ENCODE measurements at regions not wholly inside any gene's neighbourhood (a gene's known extent, or its start where the extent isn't known, plus 50 kb on each side); places are given as distances from the start of the nearest gene placed in this dataset.

DNA sequence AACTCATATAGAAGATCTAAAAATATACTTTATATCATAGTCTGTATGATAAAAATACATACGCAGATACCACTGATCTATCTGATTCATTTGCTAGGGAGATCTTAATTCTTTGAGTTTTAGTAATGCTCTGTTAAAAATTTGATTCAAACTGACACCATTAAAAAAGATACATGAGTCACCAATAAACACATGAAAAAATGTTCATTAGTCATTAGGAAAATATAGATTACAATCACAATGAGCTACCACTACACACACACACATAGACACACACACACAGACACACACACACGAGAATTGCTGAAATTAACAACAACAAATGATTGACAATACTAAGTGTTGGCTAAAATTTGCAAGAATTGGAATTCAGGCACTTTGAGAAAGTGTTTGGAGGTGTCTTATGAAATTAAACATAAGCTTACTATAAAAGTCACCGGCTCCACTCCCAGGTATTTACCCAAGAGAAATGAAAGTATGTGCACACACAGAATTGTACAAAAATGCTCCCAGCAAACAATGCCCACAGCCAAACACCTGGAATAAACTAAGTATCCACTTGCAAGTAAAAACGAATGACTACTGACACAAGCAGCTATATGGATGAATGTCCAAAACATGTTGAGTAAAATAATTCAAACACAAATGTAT is 117.7 kb upstream of the GGTLC1 start:
- TF ChIP-seq CTCF (IDR thresholded peaks at IDR 0.05): no peak
- no peak for TF ChIP-seq POLR2A (IDR thresholded peaks at IDR 0.05)
- TF ChIP-seq POLR2AphosphoS5 (IDR thresholded peaks at IDR 0.05; ENCODE audit: insufficient read depth in 1 of 2, low read depth in 1 of 2): no peak

All from vagina (tissue), 2 donors.